Naive thymus-derived CD4-positive, alpha-beta T cell (primary cell): ENCODE measurements at regions not wholly inside any gene's neighbourhood (a gene's known extent, or its start where the extent isn't known, plus 50 kb on each side); places are given as distances from the start of the nearest gene placed in this dataset.
"Not testable (repeated sequence)": the region's sequence is repeated elsewhere in the genome, so short reads cannot be mapped to it uniquely, and the experiment has no call there.

Experiments used
- ATAC-seq: fragments of 150-1000 bp; cut with Tn5 transposase; 2 replicates; pipeline ENCODE4 v1.10.0; 2021; ENCODE audit warnings: mild to moderate bottlenecking, moderate library complexity
- CTCF ChIA-PET: fragments of 350-600 bp; sonication (Branson Sonifier 250); formaldehyde crosslinking; loops from one replicate; lab custom pipeline; 2021; ENCODE audit warnings: antibody characterized with exemption; lab: Charles Lee
- POLR2A ChIA-PET: fragments of 350-600 bp; sonication (Branson Sonifier 250); formaldehyde crosslinking; loops from one replicate; lab custom pipeline; 2021; ENCODE audit warnings: antibody characterized with exemption, inconsistent platforms; lab: Charles Lee
- DNase-seq, 9 donors: peaks; one replicate each; pipeline versions ENCODE4 v3.0.0 to v3.0.0-alpha.2; 2020 to 2022; ENCODE audit warnings: mixed read lengths in 1 of 9
- H3K27ac ChIP-seq: one replicate; pipeline ENCODE4 v1.7.0; 2013; ENCODE audit warnings: mild to moderate bottlenecking, low read depth, low read length, moderate library complexity
- H3K27me3 ChIP-seq, 2 donors: one replicate each; pipeline ENCODE4 v1.7.0; 2013; ENCODE audit warnings: low read length in 2 of 2, mild to moderate bottlenecking in 2 of 2, moderate library complexity in 2 of 2; ENCODE audit not compliant: control insufficient read depth in 2 of 2, insufficient read depth in 2 of 2
- H3K36me3 ChIP-seq, 3 experiments: 1 replicate in 2 of 3; 2 replicates in 1 of 3; pipeline ENCODE4 v1.7.0; 2013; ENCODE audit warnings: low read length in 3 of 3, mild to moderate bottlenecking in 3 of 3, moderate library complexity in 1 of 3; ENCODE audit not compliant: insufficient read depth in 3 of 3, control insufficient read depth in 2 of 3
- H3K4me1 ChIP-seq, 2 donors: one replicate each; pipeline ENCODE4 v1.7.0; 2013; ENCODE audit warnings: low read length in 2 of 2, mild to moderate bottlenecking in 2 of 2, moderate library complexity in 1 of 2; ENCODE audit not compliant: control insufficient read depth in 2 of 2, insufficient read depth in 2 of 2
- H3K4me3 ChIP-seq: 2 replicates; pipeline ENCODE4 v1.7.0; 2013; ENCODE audit warnings: mild to moderate bottlenecking, low read length
- H3K9me3 ChIP-seq, 3 experiments: 1 replicate in 2 of 3; 2 replicates in 1 of 3; pipeline ENCODE4 v1.7.0; 2013; ENCODE audit warnings: low read length in 3 of 3; ENCODE audit not compliant: control insufficient read depth in 2 of 3
- H3K27ac Mint-ChIP-seq, 9 donors: one replicate each; pipeline ENCODE4 v1.8.0; 2020 to 2022; ENCODE audit warnings: mixed read lengths in 9 of 9, mild to moderate bottlenecking in 8 of 9, moderate library complexity in 5 of 9, inconsistent platforms in 2 of 9
- H3K27me3 Mint-ChIP-seq, 5 donors: one replicate each; pipeline ENCODE4 v1.8.0; 2021 to 2022; ENCODE audit warnings: mixed read lengths in 5 of 5, mild to moderate bottlenecking in 1 of 5
- H3K36me3 Mint-ChIP-seq, 5 donors: one replicate each; pipeline ENCODE4 v1.8.0; 2020 to 2022; ENCODE audit warnings: mixed read lengths in 5 of 5, mild to moderate bottlenecking in 3 of 5, inconsistent platforms in 1 of 5
- H3K4me1 Mint-ChIP-seq, 7 donors: one replicate each; pipeline ENCODE4 v1.8.0; 2020 to 2022; ENCODE audit warnings: mixed read lengths in 7 of 7, mild to moderate bottlenecking in 3 of 7, inconsistent platforms in 1 of 7
- H3K4me3 Mint-ChIP-seq, 10 donors: one replicate each; pipeline ENCODE4 v1.8.0; 2020 to 2022; ENCODE audit warnings: mild to moderate bottlenecking in 10 of 10, mixed read lengths in 10 of 10, moderate library complexity in 6 of 10, inconsistent platforms in 2 of 10
- H3K9me3 Mint-ChIP-seq, 11 donors: one replicate each; pipeline ENCODE4 v1.8.0; 2020 to 2022; ENCODE audit warnings: mixed read lengths in 11 of 11, mild to moderate bottlenecking in 4 of 11, inconsistent platforms in 1 of 11, moderate library complexity in 1 of 11
- intact Hi-C, 2 donors: fragments of 100-400 bp; cut with micrococcal nuclease; formaldehyde crosslinking; loops; one replicate each; pipeline ENCODE4 v1.15.1; 2023

- Histone ChIP-seq H3K4me1 (no peaks in the 10 kb centered on the region), H3K27ac (no peak overlapping the region), H3K4me3 (no peak overlapping the region), H3K9me3 (no peaks in the 10 kb centered on the region), H3K36me3 (no peaks in the 10 kb centered on the region), H3K27me3 (no peaks in the 10 kb centered on the region)
- no peaks in the 10 kb centered on the region for H3K4me1 Mint-ChIP-seq
- peaks cover 0 to 5% (median 0%) of the 10 kb centered on the region in 11 donors for H3K9me3 Mint-ChIP-seq
- no peak overlapping the region for H3K27ac Mint-ChIP-seq
- DNase-seq (no peak), ATAC-seq (no peak)
- H3K4me3 Mint-ChIP-seq = no peak overlapping the region
- ChIA-PET CTCF (no interaction called here), POLR2A (no interaction called here)
- no peaks in the 10 kb centered on the region for H3K27me3 Mint-ChIP-seq
- H3K36me3 Mint-ChIP-seq = no peaks in the 10 kb centered on the region
- intact Hi-C loops = no loop called here
Measured at GRCh38 chr2:210844016-210844415, 287.6 kb downstream of the CPS1 start.

GRCh38 chr2:210859314-210859713 lies 302.9 kb downstream of the CPS1 start:
- POLR2A ChIA-PET = no interaction called here
- H3K27me3 Mint-ChIP-seq = no peaks in the 10 kb centered on the region
- H3K9me3 Mint-ChIP-seq = peaks cover 0 to 6% (median 0%) of the 10 kb centered on the region in 11 donors
- ATAC-seq (no peak), DNase-seq (no peak)
- no peaks in the 10 kb centered on the region for H3K36me3 Mint-ChIP-seq
- H3K4me1 Mint-ChIP-seq = no peaks in the 10 kb centered on the region
- H3K36me3 ChIP-seq = no peaks in the 10 kb centered on the region
- no peak overlapping the region for H3K27ac ChIP-seq
- H3K4me1 ChIP-seq = no peaks in the 10 kb centered on the region
- CTCF ChIA-PET = no interaction called here
- H3K27me3 ChIP-seq = no peaks in the 10 kb centered on the region
- H3K4me3 Mint-ChIP-seq = no peak overlapping the region
- H3K4me3 ChIP-seq = no peak overlapping the region
- H3K27ac Mint-ChIP-seq = no peak overlapping the region
- intact Hi-C loops = no loop called here
- H3K9me3 ChIP-seq = no peaks in the 10 kb centered on the region

- Histone ChIP-seq H3K36me3 (no peaks in the 10 kb centered on the region), H3K4me3 (no peak overlapping the region), H3K27ac (no peak overlapping the region), H3K9me3 (no peaks in the 10 kb centered on the region), H3K4me1 (no peaks in the 10 kb centered on the region), H3K27me3 (no peaks in the 10 kb centered on the region)
- H3K9me3 Mint-ChIP-seq = peaks cover 0 to 10% (median 0%) of the 10 kb centered on the region in 11 donors
- no peaks in the 10 kb centered on the region for H3K36me3 Mint-ChIP-seq
- ATAC-seq (no peak), DNase-seq (no peak)
- H3K4me3 Mint-ChIP-seq = no peak overlapping the region
- H3K4me1 Mint-ChIP-seq = no peaks in the 10 kb centered on the region
- ChIA-PET CTCF (no interaction called here), POLR2A (no interaction called here)
- H3K27ac Mint-ChIP-seq = no peak overlapping the region
- H3K27me3 Mint-ChIP-seq = peaks cover 0 to 5% (median 0%) of the 10 kb centered on the region in 5 donors
- intact Hi-C loops = no loop called here
Measured at GRCh38 chr2:210860276-210860675, 303.9 kb downstream of the CPS1 start.

- H3K4me3 ChIP-seq = no peak overlapping the region
- peaks cover 0 to 5% (median 0%) of the 10 kb centered on the region in 5 donors for H3K27me3 Mint-ChIP-seq
- H3K27me3 ChIP-seq = no peaks in the 10 kb centered on the region
- H3K4me3 Mint-ChIP-seq = no peak overlapping the region
- H3K9me3 Mint-ChIP-seq = peaks cover 0 to 10% (median 0%) of the 10 kb centered on the region in 11 donors
- H3K4me1 Mint-ChIP-seq = no peaks in the 10 kb centered on the region
- ChIA-PET POLR2A (no interaction called here), CTCF (no interaction called here)
- DNase-seq = no peak
- H3K27ac ChIP-seq = no peak overlapping the region
- no peaks in the 10 kb centered on the region for H3K36me3 ChIP-seq
- H3K36me3 Mint-ChIP-seq = no peaks in the 10 kb centered on the region
- no peaks in the 10 kb centered on the region for H3K4me1 ChIP-seq
- intact Hi-C loops = no loop called here
- ATAC-seq = no peak
- no peaks in the 10 kb centered on the region for H3K9me3 ChIP-seq
- no peak overlapping the region for H3K27ac Mint-ChIP-seq
Measured at GRCh38 chr2:210861038-210861665, 304.8 kb downstream of the CPS1 start.

- no peak overlapping the region for H3K4me3 ChIP-seq
- Mint-ChIP-seq H3K9me3 (peaks cover 0 to 16% (median 0%) of the 10 kb centered on the region in 11 donors), H3K36me3 (no peaks in the 10 kb centered on the region), H3K27ac (no peak overlapping the region), H3K4me3 (no peak overlapping the region), H3K27me3 (peaks cover 0 to 5% (median 0%) of the 10 kb centered on the region in 5 donors), H3K4me1 (no peaks in the 10 kb centered on the region)
- ATAC-seq (no peak), DNase-seq (no peak)
- POLR2A ChIA-PET = no interaction called here
- H3K27ac ChIP-seq = no peak overlapping the region
- no peaks in the 10 kb centered on the region for H3K4me1 ChIP-seq
- no peaks in the 10 kb centered on the region for H3K36me3 ChIP-seq
- no peaks in the 10 kb centered on the region for H3K9me3 ChIP-seq
- no peaks in the 10 kb centered on the region for H3K27me3 ChIP-seq
- CTCF ChIA-PET = no interaction called here
- intact Hi-C loops = no loop called here
Measured at GRCh38 chr2:210862283-210863065, 306.1 kb downstream of the CPS1 start.

GRCh38 chr2:210863283-210863682 lies 306.9 kb downstream of the CPS1 start:
- Histone ChIP-seq H3K36me3 (no peaks in the 10 kb centered on the region), H3K9me3 (no peaks in the 10 kb centered on the region), H3K4me1 (no peaks in the 10 kb centered on the region), H3K27me3 (no peaks in the 10 kb centered on the region), H3K4me3 (no peak overlapping the region), H3K27ac (no peak overlapping the region)
- H3K4me1 Mint-ChIP-seq = no peaks in the 10 kb centered on the region
- no peak overlapping the region for H3K4me3 Mint-ChIP-seq
- no peaks in the 10 kb centered on the region for H3K36me3 Mint-ChIP-seq
- no peak for DNase-seq
- ATAC-seq = no peak
- ChIA-PET POLR2A (no interaction called here), CTCF (no interaction called here)
- H3K27ac Mint-ChIP-seq = no peak overlapping the region
- H3K9me3 Mint-ChIP-seq = peaks cover 0 to 16% (median 2%) of the 10 kb centered on the region in 11 donors
- intact Hi-C loops = no loop called here
- peaks cover 0 to 5% (median 0%) of the 10 kb centered on the region in 5 donors for H3K27me3 Mint-ChIP-seq

- H3K4me1 ChIP-seq, H3K36me3 ChIP-seq, intact Hi-C loops, H3K36me3 Mint-ChIP-seq, DNase-seq, H3K4me3 ChIP-seq, H3K4me3 Mint-ChIP-seq, ATAC-seq, H3K4me1 Mint-ChIP-seq, H3K27ac ChIP-seq, H3K27me3 ChIP-seq, H3K27me3 Mint-ChIP-seq, H3K27ac Mint-ChIP-seq, CTCF ChIA-PET, H3K9me3 ChIP-seq, POLR2A ChIA-PET: not testable (repeated sequence)
- H3K9me3 Mint-ChIP-seq = peaks cover 0 to 28% (median 4%) of the 10 kb centered on the region in 11 donors
Measured at GRCh38 chr2:210871566-210871965, 315.2 kb downstream of the CPS1 start.
